ENCODE measurements at regions not wholly inside any gene's neighbourhood (a gene's known extent, or its start where the extent isn't known, plus 50 kb on each side); places are given as distances from the start of the nearest gene placed in this dataset.
"Not testable (repeated sequence)": the region's sequence is repeated elsewhere in the genome, so short reads cannot be mapped to it uniquely, and the experiment has no call there.

DNA sequence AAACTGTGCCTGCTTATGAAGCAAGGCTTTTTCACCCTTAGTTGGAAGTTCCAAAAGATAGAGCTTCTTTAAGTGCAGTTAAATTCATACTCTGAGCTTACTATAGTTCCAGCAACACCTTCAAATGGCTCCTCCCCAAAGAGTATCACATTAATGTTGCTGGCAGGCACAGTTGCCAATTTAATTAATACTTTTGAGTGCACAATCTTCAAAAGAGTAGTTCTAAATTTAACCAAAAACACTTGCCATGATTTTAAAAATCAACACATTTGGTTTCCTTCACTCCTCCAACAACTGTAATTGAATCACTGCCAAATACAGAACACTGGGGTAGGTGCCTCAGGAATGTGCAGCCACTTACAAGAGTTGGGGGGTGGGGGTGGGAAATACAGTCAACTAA is 150.6 kb upstream of the UBE2E3 start:
- DNase-seq (ENCODE audit: low read depth) = no peak

- peak; percentile 4 for DNase-seq (ENCODE audit: low read depth)
Observed at GRCh38 chr2:180829261-180829660, 151.1 kb upstream of the UBE2E3 start.

GRCh38 chr2:180828756-180829155 is 151.6 kb upstream of the UBE2E3 start:
- DNase-seq (ENCODE audit: low read depth) = no peak

DNA sequence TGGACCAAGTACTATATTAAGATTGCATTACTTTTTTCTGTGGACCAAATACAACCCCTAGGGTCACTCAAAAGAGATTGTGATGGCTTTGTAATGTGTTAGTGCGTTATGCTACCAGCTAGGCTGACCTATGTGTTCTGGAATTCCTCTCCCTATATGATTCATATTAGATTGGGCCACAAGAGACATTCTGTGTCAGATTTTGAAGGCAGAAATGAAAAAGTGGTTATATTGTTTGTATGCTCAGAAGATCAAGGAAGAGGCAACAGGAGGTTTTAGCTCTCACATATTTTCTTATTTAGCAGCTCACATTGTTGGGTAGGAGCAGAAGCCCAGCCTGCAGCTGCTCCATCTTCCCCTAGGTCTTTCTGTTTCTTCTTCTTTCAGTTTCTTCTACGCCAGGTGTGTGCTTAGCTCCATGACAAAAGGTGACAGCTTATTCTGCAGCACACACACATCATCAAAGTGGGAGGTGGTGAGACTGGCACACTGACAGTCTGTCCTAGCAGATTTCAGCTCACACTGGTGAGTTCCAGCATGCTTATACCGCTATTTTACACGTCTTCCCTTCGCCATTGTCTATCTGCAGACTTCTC is 156.8 kb upstream of the UBE2E3 start:
- peak; percentile 25 for DNase-seq (ENCODE audit: low read depth)

GRCh38 chr2:180819106-180819505 is 161.3 kb upstream of the UBE2E3 start:
- no peak for DNase-seq (ENCODE audit: low read depth)

- not testable (repeated sequence) for DNase-seq (ENCODE audit: low read depth)
Observed at GRCh38 chr2:180818700-180819099, 161.7 kb upstream of the UBE2E3 start.

- DNase-seq (ENCODE audit: low read depth) = no peak
Observed at GRCh38 chr2:180799141-180799540, 181.3 kb upstream of the UBE2E3 start.

DNA sequence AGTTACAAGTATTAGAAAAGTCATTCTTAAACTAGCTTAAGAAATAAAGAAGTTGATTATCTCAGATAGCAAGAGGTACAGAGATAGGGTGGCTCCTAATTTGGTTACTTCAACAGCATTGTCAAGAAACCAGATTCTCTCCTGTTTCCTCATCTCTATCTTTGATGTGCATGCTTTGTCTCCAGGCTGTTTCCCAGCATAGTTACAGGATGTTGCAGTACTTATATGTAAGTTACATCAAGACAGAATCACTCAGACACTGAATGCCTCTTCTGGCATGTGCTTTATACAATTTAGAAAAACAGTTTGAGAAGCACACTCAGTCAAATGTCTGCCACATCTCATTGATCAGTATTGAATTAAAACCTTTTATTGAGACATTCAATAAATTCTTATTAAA is 189.5 kb upstream of the UBE2E3 start:
- no peak for DNase-seq (ENCODE audit: low read depth)

DNA sequence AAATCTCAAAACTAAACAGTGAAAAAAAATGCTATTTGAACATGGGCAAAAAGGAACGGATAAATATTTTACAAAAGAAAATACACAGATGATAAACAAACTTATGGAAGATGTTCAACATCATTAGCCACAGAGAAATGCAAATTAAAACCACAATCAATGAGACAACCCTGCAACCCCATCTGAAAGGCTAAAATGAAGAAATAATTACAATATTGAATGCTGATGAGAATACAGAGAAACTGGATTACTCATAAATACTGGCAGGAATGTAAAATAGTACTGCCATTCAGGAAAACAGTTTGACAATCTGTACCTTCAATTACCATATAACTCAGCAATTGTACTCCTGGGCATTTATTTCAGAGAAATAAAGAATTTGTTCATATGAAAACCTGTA is 193.1 kb upstream of the UBE2E3 start:
- peak; percentile 24 for DNase-seq (ENCODE audit: low read depth)

DNA sequence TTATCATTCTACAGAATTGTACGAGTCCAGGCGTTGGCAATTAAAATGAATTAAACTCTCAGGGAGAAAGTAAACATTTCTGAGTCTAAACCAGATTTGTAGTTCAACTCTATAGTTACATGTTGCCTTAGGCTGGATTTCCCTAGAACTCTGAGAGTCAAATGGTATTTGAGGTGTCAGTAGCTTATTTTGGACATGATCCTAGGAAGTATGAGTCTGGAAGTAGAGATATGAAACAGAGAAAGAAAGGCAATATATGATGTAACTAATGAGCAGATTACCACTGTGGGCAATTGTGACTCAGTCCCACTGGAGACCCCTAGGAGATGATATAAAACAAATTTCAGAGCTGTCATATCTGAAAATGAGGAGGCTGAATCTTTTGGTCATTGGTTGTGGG is 199.1 kb upstream of the UBE2E3 start:
- peak; percentile 7 for DNase-seq (ENCODE audit: low read depth)

DNA sequence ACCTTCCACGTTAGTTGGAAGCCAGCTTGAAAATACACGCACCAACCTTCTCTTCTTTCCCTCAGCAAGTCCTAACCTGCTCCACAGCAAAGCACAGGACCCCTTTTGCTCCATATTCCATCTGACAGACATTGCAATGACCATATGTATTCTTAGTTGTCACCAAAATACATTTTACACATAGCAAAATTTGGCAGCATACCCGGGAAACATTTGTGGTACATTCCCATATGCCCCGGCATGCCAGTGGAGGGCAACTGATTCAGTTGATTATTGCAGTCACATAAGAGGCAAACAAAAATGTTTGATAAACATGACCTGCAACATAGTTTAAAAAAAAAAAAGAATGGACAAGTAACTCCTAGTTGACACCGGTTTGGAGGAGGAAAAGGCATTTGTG is 202.1 kb upstream of the UBE2E3 start:
- no peak for DNase-seq (ENCODE audit: low read depth)

DNA sequence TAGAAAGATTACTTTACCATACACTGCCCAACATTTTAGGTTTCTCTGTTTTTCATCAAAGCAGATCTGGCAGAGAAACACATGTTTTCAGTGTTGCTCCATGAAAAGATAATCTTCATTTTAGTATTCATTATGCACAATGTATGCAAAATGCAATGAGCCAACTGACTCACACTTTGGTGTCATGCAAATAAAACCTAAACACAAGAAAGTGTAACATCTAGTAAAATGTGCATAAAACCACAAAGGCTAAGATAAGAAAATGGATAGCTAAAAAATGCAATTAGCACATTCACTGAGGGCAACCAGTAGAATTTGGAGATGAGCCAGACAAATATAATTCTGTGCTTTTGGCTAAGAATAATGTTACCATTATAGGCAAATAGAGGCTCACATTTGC is 203.5 kb upstream of the UBE2E3 start:
- peak; percentile 7 for DNase-seq (ENCODE audit: low read depth)

- DNase-seq (ENCODE audit: low read depth) = no peak
Observed at GRCh38 chr2:180775711-180776110, 204.7 kb upstream of the UBE2E3 start.

- not testable (repeated sequence) for DNase-seq (ENCODE audit: low read depth)
Observed at GRCh38 chr2:180765316-180765715, 215.1 kb upstream of the UBE2E3 start.

GRCh38 chr2:180763263-180763989 is 217.0 kb upstream of the UBE2E3 start:
- DNase-seq (ENCODE audit: low read depth) = no peak

DNA sequence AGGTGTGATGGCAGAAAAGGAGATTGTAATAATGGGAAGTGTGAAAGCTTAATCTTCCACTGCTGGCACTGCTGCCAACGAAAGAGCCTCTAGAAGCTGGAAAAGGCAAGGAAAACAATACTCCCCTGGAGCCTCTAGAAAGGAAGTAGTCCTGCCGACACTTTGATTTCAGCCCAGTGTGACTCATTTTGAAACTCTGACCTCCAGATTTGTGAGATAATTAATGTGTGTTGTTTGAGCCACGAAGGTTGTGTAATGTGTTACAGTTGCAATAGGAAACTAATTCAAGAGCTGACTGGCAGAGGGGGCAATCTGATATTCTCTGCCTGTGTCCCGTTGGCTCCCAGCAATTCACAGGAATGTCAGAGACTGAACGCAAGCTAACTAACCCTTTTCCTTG is 219.2 kb upstream of the UBE2E3 start:
- DNase-seq (ENCODE audit: low read depth) = peak; percentile 72

- DNase-seq (ENCODE audit: low read depth) = no peak
Observed at GRCh38 chr2:180759631-180760030, 220.8 kb upstream of the UBE2E3 start.

DNA sequence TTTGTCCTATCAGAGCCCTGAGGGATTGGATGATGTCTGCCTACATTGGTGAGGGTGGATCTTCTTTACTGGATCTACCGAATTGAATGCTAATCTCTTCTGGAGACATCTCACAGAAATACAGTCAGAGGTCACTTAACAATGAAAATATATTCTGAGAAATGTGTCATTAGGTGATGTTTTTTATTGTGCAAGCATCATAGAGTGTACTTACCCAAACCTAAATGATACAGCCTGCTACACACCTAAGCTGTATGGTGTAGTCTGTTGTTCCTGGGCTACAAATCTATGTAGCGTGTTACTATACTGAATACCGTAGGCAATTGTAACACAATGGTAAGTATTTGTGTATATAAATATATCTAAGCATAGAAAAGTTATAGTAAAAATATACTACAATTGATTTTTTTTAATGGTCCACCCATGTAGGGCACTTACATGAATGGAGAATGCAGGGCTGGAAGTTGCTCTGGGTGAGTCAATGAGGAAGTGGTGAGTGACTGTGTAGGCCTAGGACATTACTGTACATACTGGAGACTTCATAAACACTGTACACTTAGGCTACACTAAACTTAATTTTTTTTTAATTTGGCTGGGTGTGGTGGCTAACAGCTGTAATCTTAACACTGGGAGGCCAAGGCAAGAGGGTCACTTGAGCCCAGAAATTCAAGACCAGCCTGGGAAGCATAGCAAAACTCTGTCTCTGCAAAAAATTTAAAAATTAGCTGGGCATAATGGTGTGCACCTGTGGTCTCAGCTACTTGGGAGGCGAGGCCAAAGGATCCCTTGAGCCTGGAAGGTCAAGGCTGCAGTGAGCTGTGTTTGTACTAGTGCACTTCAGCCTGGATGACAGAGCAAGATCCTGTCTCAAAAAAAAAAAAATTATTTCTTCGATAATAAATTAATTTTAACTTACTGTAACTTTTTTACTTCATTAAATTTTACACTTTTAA is 226.3 kb upstream of the UBE2E3 start:
- DNase-seq (ENCODE audit: low read depth) = peak; percentile 44

GRCh38 chr2:180751306-180751920 is 229.0 kb upstream of the UBE2E3 start:
- DNase-seq (ENCODE audit: low read depth) = no peak

DNA sequence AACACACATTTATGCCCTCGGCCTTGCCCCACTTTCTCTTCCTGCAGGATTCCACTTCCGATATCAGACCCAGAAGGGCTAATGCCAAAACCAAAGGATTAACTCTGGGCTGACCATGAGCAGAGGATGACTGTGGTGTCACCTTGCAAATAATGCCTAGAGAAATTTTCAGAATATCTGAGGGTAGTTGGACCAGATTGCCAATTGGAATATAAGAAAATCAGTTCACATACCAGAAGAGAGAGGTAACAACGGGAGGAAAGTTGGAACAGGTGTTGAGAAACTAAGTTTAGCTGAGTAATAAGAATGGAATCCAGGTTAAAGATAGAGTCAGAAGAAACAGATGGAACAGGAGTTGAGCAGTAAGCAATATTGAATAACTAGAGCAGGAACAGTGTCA is 232.7 kb upstream of the UBE2E3 start:
- DNase-seq (ENCODE audit: low read depth) = peak; percentile 11

GRCh38 chr2:180743401-180743800 is 237.0 kb upstream of the UBE2E3 start:
- no peak for DNase-seq (ENCODE audit: low read depth)

GRCh38 chr2:180742801-180743200 is 237.6 kb upstream of the UBE2E3 start:
- peak; percentile 73 for DNase-seq (ENCODE audit: low read depth)
